Cardiac muscle cell (in vitro differentiated cells and primary cell): ENCODE measurements at regions not wholly inside any gene's neighbourhood (a gene's known extent, or its start where the extent isn't known, plus 50 kb on each side); places are given as distances from the start of the nearest gene placed in this dataset.

Source experiments
- DNase-seq, 2 donors: peaks; one replicate each; pipeline versions ENCODE4 v3.0.0 to v3.0.0-alpha.2; 2010 to 2017; ENCODE audit warnings: low read depth in 1 of 2, low spot score in 1 of 2
- H3K27ac ChIP-seq: fragments of 200-600 bp; sonication (generic); 2 replicates; pipeline ENCODE4 v1.5.1; 2016
- H3K27me3 ChIP-seq: fragments of 200-600 bp; sonication (generic); 2 replicates; pipeline ENCODE4 v1.6.0; 2016; ENCODE audit warnings: control low read depth
- H3K36me3 ChIP-seq: fragments of 200-600 bp; sonication (generic); 2 replicates; pipeline ENCODE4 v1.5.1; 2016; ENCODE audit warnings: control low read depth
- H3K4me1 ChIP-seq: fragments of 200-600 bp; sonication (generic); 2 replicates; pipeline ENCODE4 v1.8.1; 2017; ENCODE audit warnings: low read depth, mild to moderate bottlenecking, mixed run types
- H3K4me3 ChIP-seq: fragments of 200-600 bp; sonication (generic); 2 replicates; pipeline ENCODE4 v1.5.1; 2016; ENCODE audit warnings: mild to moderate bottlenecking
- H3K9me3 ChIP-seq: fragments of 200-600 bp; sonication (generic); 2 replicates; pipeline ENCODE4 v1.5.1; 2017; ENCODE audit warnings: low read depth, mild to moderate bottlenecking, control low read depth
- TF ChIP-seq, protein P1 (sequence below): IDR thresholded peaks from 2 replicates; pipeline ENCODE4 v1.5.1; 2012; ENCODE audit warnings: low read depth, mild to moderate bottlenecking, low read length

DNA sequence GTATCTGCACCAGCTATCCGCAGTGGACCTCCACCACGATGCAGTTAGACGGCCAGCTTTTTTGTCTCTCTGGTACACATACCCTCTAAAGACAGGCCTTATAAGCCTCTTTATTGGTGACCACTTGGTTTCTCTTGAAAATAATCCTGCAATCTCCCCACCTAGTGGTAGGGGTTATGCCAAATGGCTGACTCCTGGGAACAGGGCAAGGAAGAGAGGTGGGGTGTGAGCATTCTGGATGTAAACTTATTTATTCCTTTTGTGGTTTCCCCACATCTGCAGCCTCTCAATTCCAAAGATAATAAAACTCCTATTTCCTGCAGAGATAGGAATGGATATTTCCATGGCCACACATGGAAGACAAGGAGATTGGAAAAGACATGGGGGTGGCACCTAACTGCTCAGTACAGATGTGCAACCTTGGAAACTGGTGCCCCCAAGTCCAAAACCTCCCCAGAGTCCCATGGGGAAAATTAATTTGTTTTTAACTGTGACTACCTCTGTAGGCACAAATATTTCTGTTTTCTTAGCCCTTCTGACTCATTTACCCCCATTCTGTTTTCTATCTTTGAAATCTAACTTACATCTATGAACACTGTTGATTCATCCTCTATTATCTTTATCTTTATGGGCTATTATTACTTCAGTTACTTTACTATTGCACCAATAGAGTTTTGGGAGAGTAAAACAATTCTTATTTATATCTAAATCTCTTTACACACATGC, 112.7 kb upstream of the TSHZ3 start:
- no peaks in the 10 kb centered on the region for H3K27me3 ChIP-seq

DNA sequence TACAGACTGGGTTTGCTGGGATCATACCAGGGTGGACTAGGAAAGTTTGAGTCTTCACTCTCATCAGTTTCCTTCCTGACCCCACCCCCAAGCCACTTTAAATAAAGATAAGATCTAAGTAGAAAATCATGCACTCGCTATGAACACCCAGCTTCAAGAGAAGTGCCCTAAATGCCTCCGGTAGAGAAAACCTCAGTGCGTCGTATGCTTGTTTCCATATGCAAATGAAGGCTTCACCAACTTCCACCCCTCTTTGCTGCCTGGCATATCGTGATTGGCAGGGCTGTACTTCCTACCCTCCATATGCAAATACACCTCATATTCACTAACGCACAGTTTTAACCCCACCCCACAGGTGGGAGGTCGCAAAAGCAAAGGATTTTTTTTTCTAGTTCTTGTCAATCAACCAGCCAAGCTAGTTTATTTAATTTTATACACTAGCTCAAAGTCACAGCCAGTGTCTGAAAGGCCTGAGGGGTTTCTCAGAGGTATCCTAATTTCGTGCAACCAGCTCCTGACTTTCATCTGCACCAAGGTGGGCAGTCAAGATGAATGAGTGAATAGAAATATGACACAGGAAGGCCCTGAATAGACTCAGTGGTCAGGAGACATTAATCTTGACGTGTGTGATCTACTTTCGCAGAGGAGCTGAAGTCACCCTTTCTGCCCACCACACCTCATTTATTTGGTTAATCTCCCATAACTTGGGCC, 121.1 kb upstream of the TSHZ3 start:
- no peaks in the 10 kb centered on the region for H3K9me3 ChIP-seq
- H3K27me3 ChIP-seq = no peaks in the 10 kb centered on the region
- H3K4me1 ChIP-seq = no peaks in the 10 kb centered on the region
- H3K36me3 ChIP-seq = no peaks in the 10 kb centered on the region
- H3K27ac ChIP-seq = no peak overlapping the region
- TF ChIP-seq, protein P1, sequence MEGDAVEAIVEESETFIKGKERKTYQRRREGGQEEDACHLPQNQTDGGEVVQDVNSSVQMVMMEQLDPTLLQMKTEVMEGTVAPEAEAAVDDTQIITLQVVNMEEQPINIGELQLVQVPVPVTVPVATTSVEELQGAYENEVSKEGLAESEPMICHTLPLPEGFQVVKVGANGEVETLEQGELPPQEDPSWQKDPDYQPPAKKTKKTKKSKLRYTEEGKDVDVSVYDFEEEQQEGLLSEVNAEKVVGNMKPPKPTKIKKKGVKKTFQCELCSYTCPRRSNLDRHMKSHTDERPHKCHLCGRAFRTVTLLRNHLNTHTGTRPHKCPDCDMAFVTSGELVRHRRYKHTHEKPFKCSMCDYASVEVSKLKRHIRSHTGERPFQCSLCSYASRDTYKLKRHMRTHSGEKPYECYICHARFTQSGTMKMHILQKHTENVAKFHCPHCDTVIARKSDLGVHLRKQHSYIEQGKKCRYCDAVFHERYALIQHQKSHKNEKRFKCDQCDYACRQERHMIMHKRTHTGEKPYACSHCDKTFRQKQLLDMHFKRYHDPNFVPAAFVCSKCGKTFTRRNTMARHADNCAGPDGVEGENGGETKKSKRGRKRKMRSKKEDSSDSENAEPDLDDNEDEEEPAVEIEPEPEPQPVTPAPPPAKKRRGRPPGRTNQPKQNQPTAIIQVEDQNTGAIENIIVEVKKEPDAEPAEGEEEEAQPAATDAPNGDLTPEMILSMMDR = no peak
- no peak overlapping the region for H3K4me3 ChIP-seq
- no peak for DNase-seq

More for the DNA sequence above, 112.7 kb upstream of the TSHZ3 start:
- Histone ChIP-seq H3K4me3 (no peak overlapping the region), H3K27ac (no peak overlapping the region), H3K4me1 (no peaks in the 10 kb centered on the region), H3K9me3 (no peaks in the 10 kb centered on the region), H3K36me3 (no peaks in the 10 kb centered on the region)
- TF ChIP-seq, protein P1 = peak; percentile 22
- peak in 1 of 2 donors; percentile 56 for DNase-seq

GRCh38 chr19:31470952-31471351, 121.7 kb upstream of the TSHZ3 start:
- no peak overlapping the region for H3K27ac ChIP-seq
- no peaks in the 10 kb centered on the region for H3K36me3 ChIP-seq
- no peaks in the 10 kb centered on the region for H3K4me1 ChIP-seq
- no peak overlapping the region for H3K4me3 ChIP-seq
- H3K27me3 ChIP-seq = no peaks in the 10 kb centered on the region
- H3K9me3 ChIP-seq = no peaks in the 10 kb centered on the region
- TF ChIP-seq, protein P1 = no peak
- DNase-seq = no peak

- TF ChIP-seq, protein P1 = no peak
- Histone ChIP-seq H3K36me3 (no peaks in the 10 kb centered on the region), H3K27ac (no peak overlapping the region), H3K27me3 (no peaks in the 10 kb centered on the region), H3K4me1 (no peaks in the 10 kb centered on the region), H3K9me3 (no peaks in the 10 kb centered on the region), H3K4me3 (no peak overlapping the region)
- no peak for DNase-seq
These were observed 129.0 kb upstream of the TSHZ3 start for GRCh38 chr19:31478241-31478640.

GRCh38 chr19:31483226-31483857, 134.1 kb upstream of the TSHZ3 start:
- DNase-seq = no peak
- Histone ChIP-seq H3K9me3 (no peaks in the 10 kb centered on the region), H3K4me1 (no peaks in the 10 kb centered on the region), H3K4me3 (no peak overlapping the region), H3K27ac (no peak overlapping the region), H3K27me3 (no peaks in the 10 kb centered on the region), H3K36me3 (no peaks in the 10 kb centered on the region)
- TF ChIP-seq, protein P1 = no peak
